OCI-LY7 (cell line): ENCODE measurements at regions not wholly inside any gene's neighbourhood (a gene's known extent, or its start where the extent isn't known, plus 50 kb on each side); places are given as distances from the start of the nearest gene placed in this dataset.

ENCODE experiments used
- BruUV-seq: library from RNA; stranded (reverse); fragments of 400-500 nt; replicated peaks from 2 replicates; lab custom pipeline; 2021; lab: Mats Ljungman, UMichigan
- CTCF ChIA-PET: fragments of 300-600 bp; sonication (Branson Sonifier 250); formaldehyde crosslinking; loops from one replicate; lab custom pipeline; 2022; ENCODE audit warnings: antibody characterized with exemption; ENCODE audit not compliant: unreplicated experiment; lab: Charles Lee
- POLR2A ChIA-PET: fragments of 300-600 bp; sonication (Branson Sonifier 250); formaldehyde crosslinking; loops from one replicate; lab custom pipeline; 2022; ENCODE audit warnings: antibody characterized with exemption; lab: Charles Lee
- DNase-seq: peaks from one replicate; pipeline ENCODE4 v3.0.0-alpha.2; 2015; ENCODE audit warnings: low spot score
- H2AFZ ChIP-seq: fragments of 200-600 bp; sonication (generic), shearing (Covaris generic); 2 replicates; pipeline ENCODE4 v1.6.1; 2014; ENCODE audit warnings: mild to moderate bottlenecking, antibody characterized with exemption, low read length, moderate library complexity
- H3K27ac ChIP-seq: fragments of 200-600 bp; sonication (generic); 2 replicates; pipeline ENCODE4 v1.5.1; 2014; ENCODE audit warnings: mixed run types, low read depth, mild to moderate bottlenecking, moderate library complexity, low read length, inconsistent platforms; ENCODE audit not compliant: poor library complexity, severe bottlenecking
- H3K36me3 ChIP-seq: fragments of 200-600 bp; sonication (generic); 2 replicates; pipeline ENCODE4 v1.6.1; 2014; ENCODE audit warnings: mild to moderate bottlenecking, antibody characterized with exemption, low read length, moderate library complexity, mixed read lengths; ENCODE audit not compliant: insufficient read depth
- H3K4me1 ChIP-seq: fragments of 200-600 bp; sonication (generic); 2 replicates; pipeline ENCODE4 v1.5.1; 2014; ENCODE audit warnings: mild to moderate bottlenecking, low read length; ENCODE audit not compliant: insufficient read depth, poor library complexity, severe bottlenecking
- H3K4me2 ChIP-seq: fragments of 200-600 bp; sonication (generic); 2 replicates; pipeline ENCODE4 v1.6.1; 2014; ENCODE audit warnings: mild to moderate bottlenecking, low read length
- H3K4me3 ChIP-seq: fragments of 200-600 bp; sonication (generic); 2 replicates; pipeline ENCODE4 v1.5.1; 2014; ENCODE audit warnings: mild to moderate bottlenecking, low read depth, low read length; ENCODE audit not compliant: poor library complexity, severe bottlenecking
- H3K79me2 ChIP-seq: fragments of 200-600 bp; sonication (generic); 2 replicates; pipeline ENCODE4 v1.6.1; 2016; ENCODE audit warnings: low read depth, mild to moderate bottlenecking, low read length, moderate library complexity, mixed read lengths; ENCODE audit not compliant: insufficient read depth
- H3K9me2 ChIP-seq: fragments of 200-600 bp; sonication (generic); 2 replicates; pipeline ENCODE4 v1.6.1; 2016; ENCODE audit warnings: mild to moderate bottlenecking, low read length, mixed read lengths; ENCODE audit not compliant: insufficient read depth
- H3K9me3 ChIP-seq: fragments of 200-600 bp; sonication (generic); 2 replicates; pipeline ENCODE4 v1.6.1; 2014; ENCODE audit warnings: mild to moderate bottlenecking, mixed run types, low read length, mixed read lengths
- H4K20me1 ChIP-seq: fragments of 200-600 bp; sonication (generic); 2 replicates; pipeline ENCODE4 v1.6.1; 2014; ENCODE audit warnings: mild to moderate bottlenecking, antibody characterized with exemption, low read length, moderate library complexity, mixed read lengths; ENCODE audit not compliant: insufficient read depth
- EZH2phosphoT487 ChIP-seq: fragments of 200-600 bp; sonication (generic); IDR thresholded peaks from 2 replicates; pipeline ENCODE4 v1.6.1; 2018; ENCODE audit warnings: low read depth, borderline replicate concordance, mild to moderate bottlenecking, mixed run types, antibody characterized with exemption, low read length, moderate library complexity, mixed read lengths
- intact Hi-C: fragments of 100-400 bp; cut with micrococcal nuclease; formaldehyde crosslinking; loops from one replicate; pipeline ENCODE4 v1.10.0; 2022; ENCODE audit not compliant: unreplicated experiment
- TF ChIP-seq, protein P1 (sequence below): fragments of 200-600 bp; sonication (generic); conservative IDR thresholded peaks from 2 replicates; pipeline ENCODE4 v1.5.1; 2014; ENCODE audit warnings: mild to moderate bottlenecking, antibody characterized with exemption, low read length, moderate library complexity, mixed read lengths

GRCh38 chr6:164906766-164907165 is 402.6 kb downstream of the C6orf118 start:
- TF ChIP-seq, protein P1, sequence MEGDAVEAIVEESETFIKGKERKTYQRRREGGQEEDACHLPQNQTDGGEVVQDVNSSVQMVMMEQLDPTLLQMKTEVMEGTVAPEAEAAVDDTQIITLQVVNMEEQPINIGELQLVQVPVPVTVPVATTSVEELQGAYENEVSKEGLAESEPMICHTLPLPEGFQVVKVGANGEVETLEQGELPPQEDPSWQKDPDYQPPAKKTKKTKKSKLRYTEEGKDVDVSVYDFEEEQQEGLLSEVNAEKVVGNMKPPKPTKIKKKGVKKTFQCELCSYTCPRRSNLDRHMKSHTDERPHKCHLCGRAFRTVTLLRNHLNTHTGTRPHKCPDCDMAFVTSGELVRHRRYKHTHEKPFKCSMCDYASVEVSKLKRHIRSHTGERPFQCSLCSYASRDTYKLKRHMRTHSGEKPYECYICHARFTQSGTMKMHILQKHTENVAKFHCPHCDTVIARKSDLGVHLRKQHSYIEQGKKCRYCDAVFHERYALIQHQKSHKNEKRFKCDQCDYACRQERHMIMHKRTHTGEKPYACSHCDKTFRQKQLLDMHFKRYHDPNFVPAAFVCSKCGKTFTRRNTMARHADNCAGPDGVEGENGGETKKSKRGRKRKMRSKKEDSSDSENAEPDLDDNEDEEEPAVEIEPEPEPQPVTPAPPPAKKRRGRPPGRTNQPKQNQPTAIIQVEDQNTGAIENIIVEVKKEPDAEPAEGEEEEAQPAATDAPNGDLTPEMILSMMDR: no peak
- no peak for TF ChIP-seq EZH2phosphoT487
- BruUV-seq: no TSS peak
- DNase-seq: no peak
- Histone ChIP-seq H3K9me3 (no peaks in the 10 kb centered on the region), H3K4me3 (no peak overlapping the region), H4K20me1 (no peaks in the 10 kb centered on the region), H3K36me3 (no peaks in the 10 kb centered on the region), H2AFZ (no peak overlapping the region), H3K4me2 (no peak overlapping the region), H3K79me2 (no peaks in the 10 kb centered on the region), H3K4me1 (no peaks in the 10 kb centered on the region), H3K9me2 (no peaks in the 10 kb centered on the region), H3K27ac (no peak overlapping the region)
- CTCF ChIA-PET: no interaction called here
- intact Hi-C loops: no loop called here
- POLR2A ChIA-PET: no interaction called here

GRCh38 chr6:164905311-164905710 is 404.1 kb downstream of the C6orf118 start:
- Histone ChIP-seq H3K27ac (no peak overlapping the region), H3K36me3 (no peaks in the 10 kb centered on the region), H3K4me3 (no peak overlapping the region), H4K20me1 (no peaks in the 10 kb centered on the region), H3K4me1 (no peaks in the 10 kb centered on the region), H3K79me2 (no peaks in the 10 kb centered on the region), H3K4me2 (no peak overlapping the region), H3K9me3 (no peaks in the 10 kb centered on the region), H2AFZ (no peak overlapping the region), H3K9me2 (no peaks in the 10 kb centered on the region)
- CTCF ChIA-PET: no interaction called here
- DNase-seq: no peak
- POLR2A ChIA-PET: no interaction called here
- BruUV-seq: no TSS peak
- intact Hi-C loops: no loop called here
- TF ChIP-seq EZH2phosphoT487: no peak
- TF ChIP-seq, protein P1: no peak

- POLR2A ChIA-PET: interaction anchor here (0.6 to 0.9 kb wide), 2 partner anchors 13 to 74 kb away, joined by 3 read pairs; no protein-coding TSS in a partner anchor
- Histone ChIP-seq H3K9me2 (no peaks in the 10 kb centered on the region), H3K79me2 (no peaks in the 10 kb centered on the region), H3K4me1 (no peaks in the 10 kb centered on the region), H3K4me3 (no peak overlapping the region), H3K9me3 (no peaks in the 10 kb centered on the region), H2AFZ (no peak overlapping the region), H3K27ac (no peak overlapping the region), H3K4me2 (no peak overlapping the region), H4K20me1 (no peaks in the 10 kb centered on the region), H3K36me3 (no peaks in the 10 kb centered on the region)
- DNase-seq: no peak
- intact Hi-C loops: no loop called here
- TF ChIP-seq, protein P1: no peak
- no peak for TF ChIP-seq EZH2phosphoT487
- CTCF ChIA-PET: no interaction called here
- BruUV-seq: no TSS peak
Measured at GRCh38 chr6:164898412-164898811, 411.0 kb downstream of the C6orf118 start.
